Fibroblast of pulmonary artery (primary cell): ENCODE measurements at regions not wholly inside any gene's neighbourhood (a gene's known extent, or its start where the extent isn't known, plus 50 kb on each side); places are given as distances from the start of the nearest gene placed in this dataset.

ENCODE experiments used
- DNase-seq: peaks from one replicate; pipeline ENCODE4 v3.0.0-alpha.2; 2010; ENCODE audit warnings: low read depth
- H3K4me3 ChIP-seq: replicated peaks from 2 replicates; pipeline ENCODE4 v1.5.1; 2011; ENCODE audit warnings: low read depth, mild to moderate bottlenecking, control low read depth, low read length, moderate library complexity
- CTCF ChIP-seq: IDR thresholded peaks from 2 replicates; pipeline ENCODE4 v1.5.1; 2011; ENCODE audit warnings: mild to moderate bottlenecking, control low read depth, low read length, inconsistent platforms; ENCODE audit errors: missing control alignments

- TF ChIP-seq CTCF: no peak
- no peak for DNase-seq
- H3K4me3 ChIP-seq: no peak overlapping the region
These were observed 119.7 kb downstream of the IRX2 start for GRCh38 chr5:2631758-2632157.

- TF ChIP-seq CTCF: no peak
- no peak overlapping the region for H3K4me3 ChIP-seq
- no peak for DNase-seq
These were observed 122.4 kb downstream of the IRX2 start for GRCh38 chr5:2629045-2629444.

GRCh38 chr5:2627867-2628266 is 123.6 kb downstream of the IRX2 start:
- DNase-seq: no peak
- H3K4me3 ChIP-seq: no peak overlapping the region
- no peak for TF ChIP-seq CTCF

- no peak overlapping the region for H3K4me3 ChIP-seq
- TF ChIP-seq CTCF: no peak
- no peak for DNase-seq
These were observed 124.9 kb downstream of the IRX2 start for GRCh38 chr5:2626572-2626971.

GRCh38 chr5:2622866-2623265 is 128.6 kb downstream of the IRX2 start:
- H3K4me3 ChIP-seq: no peak overlapping the region
- no peak for TF ChIP-seq CTCF
- DNase-seq: no peak

GRCh38 chr5:2621631-2622030 is 129.8 kb downstream of the IRX2 start:
- no peak for DNase-seq
- no peak overlapping the region for H3K4me3 ChIP-seq
- TF ChIP-seq CTCF: no peak

- DNase-seq: no peak
- no peak for TF ChIP-seq CTCF
- H3K4me3 ChIP-seq: no peak overlapping the region
These were observed 132.3 kb downstream of the IRX2 start for GRCh38 chr5:2619216-2619615.
